H1 (cell line): ENCODE measurements at regions not wholly inside any gene's neighbourhood (a gene's known extent, or its start where the extent isn't known, plus 50 kb on each side); places are given as distances from the start of the nearest gene placed in this dataset.

Experiments
- CTCF ChIA-PET: fragments of 300-600 bp; sonication (Branson Sonifier 250); formaldehyde crosslinking; loops from one replicate; lab custom pipeline; 2021; ENCODE audit not compliant: partially characterized antibody; lab: Charles Lee
- POLR2A ChIA-PET: fragments of 300-600 bp; sonication (Branson Sonifier 250); formaldehyde crosslinking; loops from one replicate; lab custom pipeline; 2021; ENCODE audit warnings: inconsistent platforms; ENCODE audit not compliant: partially characterized antibody; lab: Charles Lee
- DNase-seq, 2 experiments: peaks; one replicate each; pipeline versions ENCODE4 v3.0.0 to v3.0.0-alpha.2; 2010 to 2022; ENCODE audit warnings: low spot score in 2 of 2, low read depth in 1 of 2, mixed read lengths in 1 of 2
- FAIRE-seq: peaks from 2 replicates; lab custom pipeline; 2011; peaks lifted over from hg19 to GRCh38; lab: Jason Lieb, UNC
- H2AFZ ChIP-seq: 2 replicates; pipeline ENCODE4 v1.8.1; 2012; ENCODE audit warnings: low read length, inconsistent platforms
- H2AK5ac ChIP-seq: 2 replicates; pipeline ENCODE4 v1.6.1; 2013; ENCODE audit warnings: low read depth, low read length
- H2BK120ac ChIP-seq: replicated peaks from 2 replicates; pipeline ENCODE3; 2013; ENCODE audit warnings: low read depth, low read length, inconsistent platforms
- H2BK12ac ChIP-seq: 2 replicates; pipeline ENCODE4 v1.6.1; 2013; ENCODE audit warnings: low read depth, low read length
- H2BK15ac ChIP-seq: 2 replicates; pipeline ENCODE4 v1.6.1; 2013; ENCODE audit warnings: low read length
- H2BK20ac ChIP-seq: 2 replicates; pipeline ENCODE4 v1.6.1; 2013; ENCODE audit warnings: low read length
- H2BK5ac ChIP-seq: 2 replicates; pipeline ENCODE4 v1.6.1; 2013; ENCODE audit warnings: low read depth, low read length
- H3K14ac ChIP-seq: 2 replicates; pipeline ENCODE4 v1.6.1; 2013; ENCODE audit warnings: inconsistent platforms; ENCODE audit not compliant: insufficient read length
- H3K18ac ChIP-seq: 2 replicates; pipeline ENCODE4 v1.6.1; 2013; ENCODE audit warnings: low read length; ENCODE audit errors: extremely low read depth
- H3K23ac ChIP-seq: 2 replicates; pipeline ENCODE4 v1.6.1; 2013; ENCODE audit warnings: inconsistent platforms; ENCODE audit not compliant: insufficient read length
- H3K23me2 ChIP-seq: 2 replicates; pipeline ENCODE4 v1.6.1; 2013; ENCODE audit warnings: low read depth, low read length
- H3K27ac ChIP-seq: 2 replicates; pipeline ENCODE4 v1.6.1; 2011; ENCODE audit warnings: low read depth, low read length, inconsistent platforms
- H3K27me3 ChIP-seq, 4 experiments: replicated peaks in 1 of 4; 1 replicate in 1 of 4; 2 replicates in 3 of 4; pipeline versions ENCODE4 v1.6.1 to v1.8.1; 2011 to 2013; ENCODE audit warnings: low read length in 3 of 4, mild to moderate bottlenecking in 3 of 4, inconsistent platforms in 2 of 4, mixed read lengths in 2 of 4, moderate library complexity in 1 of 4; ENCODE audit not compliant: control insufficient read depth in 3 of 4, insufficient read depth in 3 of 4; ENCODE audit errors: extremely low read depth in 1 of 4
- H3K36me3 ChIP-seq, 4 experiments: 2 replicates each; pipeline versions ENCODE4 v1.6.1 to v1.8.1; 2011 to 2013; ENCODE audit warnings: mild to moderate bottlenecking in 4 of 4, low read length in 3 of 4, moderate library complexity in 2 of 4, control low read depth in 1 of 4, inconsistent platforms in 1 of 4; ENCODE audit not compliant: insufficient read depth in 4 of 4, control insufficient read depth in 2 of 4
- H3K4ac ChIP-seq: replicated peaks from 2 replicates; pipeline ENCODE3; 2013; ENCODE audit warnings: low read length, low read depth, mixed read lengths, inconsistent platforms; ENCODE audit not compliant: insufficient read length
- H3K4me1 ChIP-seq, 4 experiments: replicated peaks in 1 of 4; 1 replicate in 1 of 4; 2 replicates in 3 of 4; pipeline versions ENCODE4 v1.6.1 to v1.8.1; 2011 to 2013; ENCODE audit warnings: low read length in 3 of 4, inconsistent platforms in 2 of 4, mixed read lengths in 1 of 4; ENCODE audit not compliant: insufficient read depth in 4 of 4, control insufficient read depth in 3 of 4
- H3K4me2 ChIP-seq, 2 experiments: 2 replicates each; pipeline versions ENCODE4 v1.6.1 to v1.8.1; 2011 to 2013; ENCODE audit warnings: low read depth in 2 of 2, low read length in 2 of 2, control low read depth in 1 of 2, inconsistent platforms in 1 of 2, mild to moderate bottlenecking in 1 of 2; ENCODE audit not compliant: insufficient read depth in 1 of 2
- H3K4me3 ChIP-seq, 4 experiments: fragments of 200-600, 300-600 bp in 1 of 4; sonication (generic), shearing (Covaris generic), sonication (Bioruptor Twin) in 1 of 4; 2 replicates each; pipeline versions ENCODE4 v1.5.1 to v1.8.1; 2011 to 2016; ENCODE audit warnings: low read length in 4 of 4, low read depth in 3 of 4, control low read depth in 2 of 4, inconsistent platforms in 2 of 4, mild to moderate bottlenecking in 2 of 4, mixed read lengths in 1 of 4, moderate library complexity in 1 of 4; ENCODE audit not compliant: insufficient read depth in 2 of 4; ENCODE audit errors: extremely low read depth in 1 of 4
- H3K56ac ChIP-seq: replicated peaks from 2 replicates; pipeline ENCODE3; 2013; ENCODE audit warnings: low read depth, mild to moderate bottlenecking, mixed read lengths, low read length, inconsistent platforms; ENCODE audit not compliant: insufficient read length
- H3K79me1 ChIP-seq: 2 replicates; pipeline ENCODE4 v1.6.1; 2013; ENCODE audit warnings: low read depth, low read length, control low read depth
- H3K79me2 ChIP-seq, 2 experiments: 2 replicates each; pipeline versions ENCODE4 v1.6.1 to v1.8.1; 2012 to 2013; ENCODE audit warnings: low read length in 2 of 2, mild to moderate bottlenecking in 2 of 2, inconsistent platforms in 1 of 2; ENCODE audit not compliant: insufficient read depth in 2 of 2, control insufficient read depth in 1 of 2
- H3K9ac ChIP-seq, 4 experiments: replicated peaks in 1 of 4; 1 replicate in 1 of 4; 2 replicates in 3 of 4; pipeline versions ENCODE4 v1.6.1 to v1.8.1; 2011 to 2013; ENCODE audit warnings: low read depth in 3 of 4, low read length in 3 of 4, control low read depth in 2 of 4, mild to moderate bottlenecking in 2 of 4, moderate library complexity in 2 of 4, inconsistent platforms in 1 of 4; ENCODE audit errors: extremely low read depth in 1 of 4
- H3K9me3 ChIP-seq, 2 experiments: 2 replicates each; pipeline versions ENCODE4 v1.6.1 to v1.8.1; 2012 to 2013; ENCODE audit warnings: mild to moderate bottlenecking in 2 of 2, moderate library complexity in 2 of 2, control low read depth in 1 of 2, inconsistent platforms in 1 of 2, low read depth in 1 of 2, low read length in 1 of 2, mixed read lengths in 1 of 2; ENCODE audit not compliant: insufficient read depth in 2 of 2
- H4K20me1 ChIP-seq, 2 experiments: replicated peaks in 1 of 2; 2 replicates each; pipeline versions ENCODE3 to v1.8.1; 2011 to 2013; ENCODE audit warnings: inconsistent platforms in 2 of 2, low read length in 2 of 2, mild to moderate bottlenecking in 1 of 2; ENCODE audit not compliant: insufficient read depth in 2 of 2, control insufficient read depth in 1 of 2
- H4K5ac ChIP-seq: 2 replicates; pipeline ENCODE4 v1.6.1; 2013; ENCODE audit warnings: low read length, low read depth, mixed read lengths, inconsistent platforms; ENCODE audit not compliant: insufficient read length
- H4K8ac ChIP-seq: 2 replicates; pipeline ENCODE4 v1.8.0; 2013; ENCODE audit warnings: mild to moderate bottlenecking, moderate library complexity, low read length, inconsistent platforms; ENCODE audit not compliant: insufficient read depth; ENCODE audit errors: extremely low read depth
- H4K91ac ChIP-seq: replicated peaks from 2 replicates; pipeline ENCODE3; 2013; ENCODE audit warnings: low read length, mixed read lengths, inconsistent platforms; ENCODE audit not compliant: insufficient read length
- CHD2 ChIP-seq: IDR thresholded peaks from 2 replicates; pipeline ENCODE4 v1.6.1; 2012; ENCODE audit warnings: low read length, improper control_type of control experiment
- CTCF ChIP-seq, 3 experiments: IDR thresholded peaks; 1 replicate in 2 of 3; 2 replicates in 1 of 3; pipeline versions ENCODE4 v1.5.1 to v1.6.1; 2011; ENCODE audit warnings: low read length in 3 of 3, mild to moderate bottlenecking in 3 of 3, inconsistent platforms in 2 of 3, low read depth in 1 of 3, moderate library complexity in 1 of 3; ENCODE audit not compliant: insufficient read depth in 1 of 3; ENCODE audit errors: control extremely low read depth in 1 of 3
- EP300 ChIP-seq, 2 experiments: IDR thresholded peaks; 1 replicate in 1 of 2; 2 replicates in 1 of 2; pipeline ENCODE4 v1.6.1; 2011 to 2012; ENCODE audit warnings: low read depth in 2 of 2, low read length in 2 of 2, mild to moderate bottlenecking in 2 of 2, borderline replicate concordance in 1 of 2, inconsistent platforms in 1 of 2, moderate library complexity in 1 of 2
- FOSL1 ChIP-seq: IDR thresholded peaks from 2 replicates; pipeline ENCODE4 v1.6.1; 2011; ENCODE audit warnings: mild to moderate bottlenecking, low read depth, low read length, moderate library complexity; ENCODE audit not compliant: insufficient read depth
- HDAC2 ChIP-seq, 2 experiments: fragments of 300-600 bp in 1 of 2; sonication (generic) in 1 of 2; IDR thresholded peaks; 2 replicates each; pipeline ENCODE4 v1.6.1; 2011 to 2012; ENCODE audit warnings: low read depth in 2 of 2, low read length in 2 of 2, mild to moderate bottlenecking in 2 of 2, moderate library complexity in 2 of 2, borderline replicate concordance in 1 of 2, inconsistent platforms in 1 of 2
- JUND ChIP-seq: IDR thresholded peaks from 2 replicates; pipeline ENCODE4 v1.6.1; 2011; ENCODE audit warnings: mild to moderate bottlenecking, improper control_type of control experiment, low read length
- POU5F1 ChIP-seq: IDR thresholded peaks from 2 replicates; pipeline ENCODE4 v1.6.1; 2011; ENCODE audit warnings: low read depth, mild to moderate bottlenecking, low read length, moderate library complexity
- RBBP5 ChIP-seq: IDR thresholded peaks from 2 replicates; pipeline ENCODE4 v1.7.1; 2012; ENCODE audit warnings: low read depth, mild to moderate bottlenecking, inconsistent platforms, low read length, moderate library complexity, borderline replicate concordance
- SIRT6 ChIP-seq: IDR thresholded peaks from one replicate; pipeline ENCODE4 v1.7.1; 2012; ENCODE audit warnings: low read length, inconsistent platforms
- SIX5 ChIP-seq: IDR thresholded peaks from 2 replicates; pipeline ENCODE4 v1.6.1; 2011; ENCODE audit warnings: mild to moderate bottlenecking, low read depth, low read length
- SP1 ChIP-seq: IDR thresholded peaks from 2 replicates; pipeline ENCODE4 v1.6.1; 2011; ENCODE audit warnings: low read depth, low read length
- TAF7 ChIP-seq: optimal IDR thresholded peaks from 2 replicates; pipeline ENCODE3; 2011; ENCODE audit warnings: low read depth, mild to moderate bottlenecking, inconsistent platforms, low read length, moderate library complexity, borderline replicate concordance
- WGBS, 2 experiments: shearing (Covaris generic) in 1 of 2; methylation state at CpG; one replicate each; pipeline versions ENCODE4 v1.1.6 to v1.1.7; 2013 to 2015; ENCODE audit warnings: low lambda C conversion rate in 2 of 2, mixed read lengths in 2 of 2, inconsistent platforms in 1 of 2, low coverage in 1 of 2, missing lambda C conversion rate in 1 of 2; ENCODE audit not compliant: insufficient replicate concordance in 2 of 2, insufficient coverage in 1 of 2, insufficient read length in 1 of 2; ENCODE audit errors: extremely low coverage in 1 of 2, missing lambda C conversion rate in 1 of 2; 5-methylcytosine and 5-hydroxymethylcytosine counted together

- H2BK120ac ChIP-seq, result no peak overlapping the region
- no peaks in the 10 kb centered on the region for H3K4me1 ChIP-seq
- H3K9ac ChIP-seq, result no peak overlapping the region
- H3K56ac ChIP-seq, result no peak overlapping the region
- 0 out of 2 replicates have a peak overlapping the region, but pooled peaks have one; percentile 53 for H2AFZ ChIP-seq
- no peak overlapping the region for H3K18ac ChIP-seq
- no peaks in the 10 kb centered on the region for H3K23me2 ChIP-seq
- H2BK5ac ChIP-seq, result no peak overlapping the region
- CTCF ChIA-PET, result interaction anchor here (2.0 kb wide), 1 partner anchor 13 kb away, joined by 4 read pairs; no protein-coding TSS in a partner anchor
- H2AK5ac ChIP-seq, result no peak overlapping the region
- no peak overlapping the region for H3K27ac ChIP-seq
- no peak overlapping the region for H2BK15ac ChIP-seq
- no peak overlapping the region for H3K4me3 ChIP-seq
- no peak for FAIRE-seq
- H4K5ac ChIP-seq, result no peak overlapping the region
- H3K27me3 ChIP-seq, result no peaks in the 10 kb centered on the region
- no peaks in the 10 kb centered on the region for H4K20me1 ChIP-seq
- H3K36me3 ChIP-seq, result no peaks in the 10 kb centered on the region
- POLR2A ChIA-PET, result no interaction called here
- H3K23ac ChIP-seq, result no peak overlapping the region
- no peak overlapping the region for H3K4ac ChIP-seq
- no peak overlapping the region for H3K4me2 ChIP-seq
- 0 out of 4 replicates have a peak, but pooled peaks cover 0 to 3% of the 10 kb centered on the region in 2 experiments for H3K9me3 ChIP-seq
- no peak overlapping the region for H4K91ac ChIP-seq
- no peak overlapping the region for H2BK12ac ChIP-seq
- H3K79me1 ChIP-seq, result no peaks in the 10 kb centered on the region
- no peak overlapping the region for H4K8ac ChIP-seq
- H3K79me2 ChIP-seq, result no peaks in the 10 kb centered on the region
- no peak overlapping the region for H2BK20ac ChIP-seq
- 100% methylated on average over 1 of the region's 1 CpG; no CpG with 5 or more reads in 1 of the 2 experiments for WGBS, 2 experiments
- H3K14ac ChIP-seq, result no peak overlapping the region
- DNase-seq, result no peak
- TF ChIP-seq POU5F1 (no peak), JUND (no peak), RBBP5 (no peak), CTCF (IDR thresholded peaks at IDR 0.05; ENCODE audit: control extremely low read depth in 1 of 3, insufficient read depth in 1 of 3, low read depth in 1 of 3, low read length in 3 of 3) (no peak), CHD2 (no peak), SIRT6 (no peak), EP300 (IDR thresholded peaks at IDR 0.05; ENCODE audit: borderline replicate concordance in 1 of 2, low read depth in 2 of 2, low read length in 2 of 2) (no peak), HDAC2 (IDR thresholded peaks at IDR 0.05; ENCODE audit: borderline replicate concordance in 1 of 2, low read depth in 2 of 2, low read length in 2 of 2) (no peak), SP1 (no peak), FOSL1 (no peak), SIX5 (no peak), TAF7 (no peak)
These were observed 399.5 kb upstream of the CNTN3 start for GRCh38 chr3:75014008-75014407.
